ENCODE measurements at regions not wholly inside any gene's neighbourhood (a gene's known extent, or its start where the extent isn't known, plus 50 kb on each side); places are given as distances from the start of the nearest gene placed in this dataset.

GRCh38 chr2:71797035-71797810 is 343.9 kb downstream of the DYSF start:
- no peak for DNase-seq

DNA sequence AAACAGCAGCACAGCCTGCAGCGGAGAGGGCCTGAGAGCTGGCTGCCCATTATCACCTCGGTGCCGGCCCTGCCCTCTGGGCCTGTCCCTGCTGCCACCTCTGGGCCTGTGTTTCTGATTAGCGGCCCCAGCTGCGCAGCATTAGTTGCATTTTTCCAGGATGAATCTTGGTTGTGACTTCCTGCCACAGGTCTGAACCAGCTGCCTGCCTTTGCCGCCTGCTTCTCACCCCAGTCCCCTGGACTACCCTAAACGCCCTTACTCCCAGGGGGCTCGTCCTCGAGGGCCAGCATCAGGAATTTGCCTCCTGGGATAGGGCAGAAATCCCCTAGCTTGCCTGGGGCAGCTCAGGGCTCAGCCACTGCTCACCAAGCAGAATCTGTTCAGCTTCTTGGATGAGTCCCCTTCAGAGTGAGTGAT is 342.8 kb downstream of the DYSF start:
- no peak for DNase-seq

GRCh38 chr2:71795486-71795885 is 342.1 kb downstream of the DYSF start:
- no peak for DNase-seq

GRCh38 chr2:71794611-71795010 is 341.2 kb downstream of the DYSF start:
- DNase-seq: no peak

DNA sequence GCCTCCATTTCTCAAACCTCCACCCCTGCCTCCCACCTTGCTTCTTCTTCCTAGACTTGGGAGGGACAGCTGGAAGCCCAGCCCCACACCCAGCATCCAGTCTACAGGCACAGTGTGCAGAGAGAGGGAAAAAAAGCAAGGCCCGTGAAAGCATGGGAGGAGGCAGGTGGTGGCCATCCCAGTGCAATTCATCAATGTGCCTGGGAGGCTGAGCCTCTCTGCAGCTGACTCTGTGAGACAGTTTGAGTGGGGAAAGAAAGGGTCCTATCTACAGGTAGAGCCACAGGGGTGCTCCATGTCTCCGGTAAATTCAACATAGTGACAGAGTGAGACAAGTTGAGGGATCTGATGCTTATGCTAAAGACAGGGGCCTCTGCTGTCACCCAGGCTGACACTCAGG is 340.6 kb downstream of the DYSF start:
- no peak for DNase-seq

GRCh38 chr2:71792926-71793761 is 339.8 kb downstream of the DYSF start:
- DNase-seq: no peak

GRCh38 chr2:71791501-71792135 is 338.3 kb downstream of the DYSF start:
- no peak for DNase-seq

DNA sequence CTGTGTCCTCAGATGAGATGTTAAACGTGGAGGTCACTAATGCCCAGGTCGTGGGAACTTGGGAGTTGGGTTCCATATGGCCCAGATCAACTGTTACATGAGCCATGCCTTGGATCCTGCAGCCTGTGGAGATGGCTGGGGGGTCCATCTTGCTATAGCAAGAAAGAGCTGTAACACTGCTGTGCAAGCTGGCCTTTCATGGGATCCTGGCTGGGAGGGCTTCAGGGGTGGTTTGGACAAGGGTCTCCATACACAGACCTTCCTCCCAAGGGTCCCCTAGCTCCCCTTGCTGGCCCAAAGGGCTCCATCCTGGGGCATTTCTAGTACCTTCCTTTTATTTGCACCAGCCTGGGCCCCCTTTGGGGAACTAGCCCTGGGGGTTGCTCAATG is 337.7 kb downstream of the DYSF start:
- no peak for DNase-seq

- DNase-seq: no peak
Observed at GRCh38 chr2:71790226-71791060, 337.1 kb downstream of the DYSF start.

DNA sequence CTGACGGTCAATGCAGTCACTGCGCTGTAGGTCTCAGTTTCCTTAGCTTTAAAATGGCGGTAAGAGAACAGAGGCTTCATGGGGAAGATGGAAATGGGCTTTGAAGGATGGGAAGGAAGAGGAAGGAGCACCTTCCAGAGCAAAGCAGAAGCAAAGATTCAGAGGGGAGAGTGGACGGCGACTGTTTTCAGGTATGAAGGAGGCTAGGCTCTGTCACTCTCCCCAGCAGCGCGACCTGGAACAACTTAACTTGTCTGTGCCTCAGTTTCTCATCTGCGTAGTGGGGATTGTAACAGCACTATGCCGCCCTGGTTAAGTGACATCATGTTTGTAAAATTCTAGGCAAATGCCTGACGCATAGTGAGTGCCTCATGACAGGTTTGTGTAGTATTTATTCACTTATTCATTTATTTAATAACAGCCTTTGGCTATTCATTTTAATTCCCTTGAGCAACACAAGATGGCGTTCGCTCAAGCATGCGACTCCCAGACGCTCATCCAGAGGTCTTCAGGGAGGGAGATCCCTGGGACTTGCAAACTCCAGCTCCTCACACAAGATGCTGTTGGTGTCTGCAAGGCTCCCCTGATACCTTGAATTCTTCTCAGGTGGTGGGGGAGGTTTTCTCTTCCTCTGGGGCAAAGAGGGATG is 336.3 kb downstream of the DYSF start:
- no peak for DNase-seq

DNA sequence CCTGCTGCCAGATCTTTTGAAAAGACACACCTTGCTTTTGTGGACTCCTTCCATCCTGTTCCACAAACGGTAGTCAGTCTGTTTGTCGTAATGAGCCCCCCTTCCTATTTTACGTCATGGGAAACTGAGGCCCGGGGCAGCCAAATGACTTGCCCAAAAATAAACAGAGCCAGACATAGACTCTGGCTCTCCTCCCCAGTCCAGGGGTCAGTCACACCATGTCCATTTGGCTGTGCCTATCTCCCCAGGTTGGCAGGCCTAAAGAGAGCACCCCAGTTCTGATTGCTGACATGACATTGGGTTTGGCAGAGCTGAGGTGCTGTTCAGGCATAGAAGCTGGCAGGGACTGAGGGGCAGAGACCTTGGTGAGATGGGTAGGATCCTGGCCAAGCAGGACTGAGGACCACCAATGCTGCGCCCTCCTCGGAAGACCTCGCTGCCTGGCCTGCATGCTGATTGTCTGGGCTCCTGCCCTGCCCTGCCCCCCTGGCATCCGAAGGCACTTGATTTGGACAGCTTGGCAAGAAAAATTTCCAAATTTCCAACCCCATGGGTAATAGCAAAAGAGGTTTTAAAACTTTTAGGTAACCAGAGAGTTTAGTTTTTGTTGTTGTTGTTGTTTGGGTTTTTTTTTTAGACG is 335.4 kb downstream of the DYSF start:
- no peak for DNase-seq

GRCh38 chr2:71788186-71788525 is 334.8 kb downstream of the DYSF start:
- DNase-seq: no peak

DNA sequence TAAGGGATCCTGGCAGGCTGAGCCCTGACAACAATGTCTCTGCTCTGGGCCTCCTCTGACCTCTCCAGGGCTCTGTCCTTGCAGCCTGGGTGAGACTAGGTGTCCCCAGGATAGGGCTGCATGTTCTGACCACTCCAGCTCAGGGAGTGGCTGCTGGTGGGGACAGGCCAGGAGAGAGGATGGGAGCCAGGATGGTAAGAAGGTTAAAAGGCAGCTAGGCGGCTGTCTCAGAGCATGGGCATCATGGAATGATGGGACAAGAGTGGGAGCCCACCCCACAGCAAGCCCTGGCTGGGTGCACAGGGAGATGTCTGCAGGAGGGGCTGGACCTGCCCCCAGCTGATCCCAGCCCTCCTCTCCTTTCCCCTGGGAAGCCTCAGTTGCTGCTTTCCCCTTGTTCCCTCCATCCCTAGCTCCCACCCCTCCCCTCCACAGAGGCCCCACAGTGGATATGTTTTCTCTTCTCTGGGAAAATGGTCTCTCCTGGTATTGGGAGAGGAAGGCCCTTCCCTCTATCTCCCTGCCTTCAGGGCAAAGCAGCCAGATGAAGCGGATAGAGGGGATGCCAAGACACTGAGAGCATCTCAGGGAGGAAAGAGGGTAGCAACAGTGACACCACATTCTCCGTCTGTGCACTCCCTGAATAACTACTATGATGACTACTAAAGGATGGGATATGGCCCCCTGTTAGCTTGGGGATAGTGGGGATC is 334.3 kb downstream of the DYSF start:
- no peak for DNase-seq

- DNase-seq: no peak
Observed at GRCh38 chr2:71787108-71787415, 333.7 kb downstream of the DYSF start.

DNA sequence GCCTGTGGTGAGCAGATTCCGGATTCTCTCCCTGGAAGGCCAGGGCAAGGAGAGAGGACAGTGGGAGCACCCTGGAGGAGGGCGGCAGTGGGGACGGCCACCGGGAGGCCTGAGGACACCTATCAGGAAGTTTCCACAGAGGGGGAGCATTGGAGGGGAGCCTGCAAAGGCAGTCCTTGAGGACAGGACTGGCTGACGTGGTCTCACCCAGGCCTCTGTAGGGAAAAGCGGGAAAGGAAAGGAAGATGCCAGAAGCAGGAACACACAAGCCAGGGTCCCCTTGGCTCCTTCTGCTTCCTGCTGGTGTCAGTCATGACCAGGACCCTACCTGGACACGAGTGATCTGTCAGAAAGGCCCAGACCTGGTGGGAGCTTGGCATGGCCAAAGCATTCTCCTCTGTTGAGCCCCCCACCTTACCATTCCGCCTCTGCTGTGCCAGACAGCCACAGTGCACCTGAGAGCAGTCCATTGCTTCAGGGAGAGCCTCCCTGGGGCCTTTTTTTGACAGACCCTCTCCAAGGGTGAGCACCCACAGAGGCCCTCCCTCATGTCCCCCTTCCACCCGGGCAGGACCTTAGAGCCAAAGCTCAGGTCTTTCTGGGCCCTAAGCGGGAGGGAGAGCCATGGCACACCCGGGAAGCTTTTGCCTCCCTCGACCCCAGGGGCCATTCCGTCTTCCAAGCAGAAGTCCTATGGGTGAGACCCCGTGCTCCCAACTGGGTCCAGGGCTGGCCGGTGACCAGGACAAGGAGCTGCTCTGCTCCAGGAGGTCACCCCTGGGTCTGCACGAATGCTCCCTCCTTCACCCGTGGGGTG is 333.1 kb downstream of the DYSF start:
- no peak for DNase-seq

DNA sequence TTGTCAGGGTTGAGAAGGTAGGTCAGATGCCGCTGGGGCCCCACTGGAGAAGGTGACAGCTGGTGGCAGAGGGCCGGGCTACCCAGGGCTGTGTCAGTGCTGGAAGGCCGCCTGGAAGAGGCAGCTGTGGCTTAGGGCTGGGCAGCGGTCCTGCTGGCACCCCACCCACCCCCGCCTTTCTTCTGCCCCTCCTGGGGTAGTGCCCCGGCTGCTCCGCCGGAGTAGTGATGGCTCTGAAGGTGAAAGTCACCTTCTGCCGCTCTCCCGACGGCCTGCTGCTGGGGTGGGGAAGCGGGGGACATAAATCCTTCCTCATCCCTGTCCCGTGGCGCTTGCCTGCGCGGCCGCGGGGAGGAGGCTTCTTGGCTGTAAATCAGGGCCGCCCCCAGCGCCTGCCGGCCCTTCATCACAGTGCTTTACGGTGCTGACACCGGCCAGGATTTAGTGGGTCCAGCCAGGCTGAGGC is 332.2 kb downstream of the DYSF start:
- DNase-seq: no peak

DNA sequence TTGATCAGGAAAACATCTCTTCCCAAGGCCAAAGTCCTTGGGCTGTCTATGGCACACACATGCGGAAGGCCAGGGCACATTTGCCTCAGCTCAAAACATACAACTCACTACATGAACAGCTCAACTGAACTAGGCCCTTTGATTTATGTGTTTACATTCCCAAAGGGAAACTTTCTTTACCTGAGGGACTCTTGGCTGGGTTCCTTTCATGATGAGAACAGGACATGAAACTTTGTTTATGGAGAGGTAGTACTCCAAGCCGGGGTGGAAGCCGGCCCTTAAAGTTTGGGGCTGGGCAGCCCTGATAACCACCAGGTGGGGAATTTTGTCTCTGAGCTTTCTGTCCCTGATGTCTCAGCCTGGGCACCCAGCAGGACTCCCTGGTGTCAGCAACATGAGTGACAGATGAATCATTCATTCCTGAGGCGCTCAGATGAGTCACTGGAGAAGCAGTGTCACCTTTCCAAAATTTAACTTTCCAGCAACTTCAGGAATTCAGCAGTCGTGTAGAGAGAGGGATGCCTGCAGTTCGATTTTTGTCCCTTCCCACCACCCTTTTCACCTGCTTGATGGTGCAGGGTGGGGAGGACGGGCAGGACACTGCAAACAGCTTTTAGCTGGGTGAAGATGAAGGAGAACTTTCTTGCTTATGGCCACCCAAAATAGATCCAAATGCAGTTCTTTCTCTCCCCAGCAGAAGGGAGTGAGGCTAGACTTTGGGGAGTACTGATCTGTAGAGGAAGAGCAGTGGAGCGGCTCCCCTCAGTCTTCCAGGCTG is 331.6 kb downstream of the DYSF start:
- no peak for DNase-seq

GRCh38 chr2:71783815-71784214 is 330.5 kb downstream of the DYSF start:
- DNase-seq: no peak

Measured in amygdala (tissue), 56 donors.